Esophagus muscularis mucosa (tissue), 3 donors: ENCODE measurements at regions not wholly inside any gene's neighbourhood (a gene's known extent, or its start where the extent isn't known, plus 50 kb on each side); places are given as distances from the start of the nearest gene placed in this dataset.

Experiments
- CTCF ChIP-seq, 3 experiments: fragments of 200-600 bp in 2 of 3; fragments of 450-650 bp in 1 of 3; sonication (generic) in 2 of 3; IDR thresholded peaks; one replicate each; pipeline ENCODE4 v1.5.1; 2017 to 2019; ENCODE audit warnings: antibody characterized with exemption in 3 of 3, mild to moderate bottlenecking in 2 of 3, moderate library complexity in 1 of 3
- POLR2A ChIP-seq: fragments of 450-650 bp; IDR thresholded peaks from one replicate; pipeline ENCODE4 v1.6.1; 2017; ENCODE audit warnings: antibody characterized with exemption, moderate library complexity, mild to moderate bottlenecking, low read depth

- TF ChIP-seq CTCF (IDR thresholded peaks at IDR 0.05) (no peak), POLR2A (no peak)
Observed at GRCh38 chr2:156695020-156695419, 258.8 kb downstream of the GPD2 start.
